Colon (tissue), 2 donors: ENCODE measurements at regions not wholly inside any gene's neighbourhood (a gene's known extent, or its start where the extent isn't known, plus 50 kb on each side); places are given as distances from the start of the nearest gene placed in this dataset.

Experiments used
- FAIRE-seq: peaks from 2 replicates; lab custom pipeline; 2012; peaks lifted over from hg19 to GRCh38; lab: Jason Lieb, UNC
- donor health status: control.
- donor health status: control.

- FAIRE-seq: no peak
These were observed 539.9 kb downstream of the NR4A2 start for GRCh38 chr2:155792666-155793065.

- no peak for FAIRE-seq
These were observed 562.0 kb downstream of the NR4A2 start for GRCh38 chr2:155770516-155770915.

- no peak for FAIRE-seq
These were observed 566.0 kb downstream of the NR4A2 start for GRCh38 chr2:155766342-155767115.

GRCh38 chr2:155755481-155755880 lies 577.0 kb downstream of the NR4A2 start:
- no peak for FAIRE-seq

GRCh38 chr2:155748131-155748530 lies 584.4 kb downstream of the NR4A2 start:
- FAIRE-seq: no peak

- no peak for FAIRE-seq
These were observed 585.0 kb downstream of the NR4A2 start for GRCh38 chr2:155747531-155747930.

- FAIRE-seq: no peak
These were observed 599.2 kb downstream of the NR4A2 start for GRCh38 chr2:155733091-155733853.

- no peak for FAIRE-seq
These were observed 601.7 kb downstream of the NR4A2 start for GRCh38 chr2:155730804-155731203.

- FAIRE-seq: no peak
These were observed 605.2 kb downstream of the NR4A2 start for GRCh38 chr2:155727187-155727895.

GRCh38 chr2:155722290-155722689 lies 610.2 kb downstream of the NR4A2 start:
- no peak for FAIRE-seq

- no peak for FAIRE-seq
These were observed 616.8 kb downstream of the NR4A2 start for GRCh38 chr2:155715705-155716104.

- FAIRE-seq: no peak
These were observed 617.5 kb downstream of the NR4A2 start for GRCh38 chr2:155714983-155715382.

- no peak for FAIRE-seq
These were observed 624.5 kb downstream of the NR4A2 start for GRCh38 chr2:155708071-155708470.

- FAIRE-seq: no peak
These were observed 628.6 kb downstream of the NR4A2 start for GRCh38 chr2:155703917-155704316.

- FAIRE-seq: no peak
These were observed 629.5 kb downstream of the NR4A2 start for GRCh38 chr2:155703048-155703447.

GRCh38 chr2:155701721-155702120 lies 630.8 kb downstream of the NR4A2 start:
- FAIRE-seq: no peak

GRCh38 chr2:155696571-155696970 lies 636.0 kb downstream of the NR4A2 start:
- no peak for FAIRE-seq

- no peak for FAIRE-seq
These were observed 637.0 kb downstream of the NR4A2 start for GRCh38 chr2:155695505-155695904.

GRCh38 chr2:155692856-155693255 lies 639.7 kb downstream of the NR4A2 start:
- FAIRE-seq: no peak

GRCh38 chr2:155692106-155692505 lies 640.4 kb downstream of the NR4A2 start:
- FAIRE-seq: no peak

- FAIRE-seq: no peak
These were observed 641.7 kb downstream of the NR4A2 start for GRCh38 chr2:155690785-155691184.

- no peak for FAIRE-seq
These were observed 642.7 kb downstream of the NR4A2 start for GRCh38 chr2:155689791-155690190.

- FAIRE-seq: no peak
These were observed 645.3 kb downstream of the NR4A2 start for GRCh38 chr2:155687181-155687580.
